ENCODE measurements at regions not wholly inside any gene's neighbourhood (a gene's known extent, or its start where the extent isn't known, plus 50 kb on each side); places are given as distances from the start of the nearest gene placed in this dataset.

DNA sequence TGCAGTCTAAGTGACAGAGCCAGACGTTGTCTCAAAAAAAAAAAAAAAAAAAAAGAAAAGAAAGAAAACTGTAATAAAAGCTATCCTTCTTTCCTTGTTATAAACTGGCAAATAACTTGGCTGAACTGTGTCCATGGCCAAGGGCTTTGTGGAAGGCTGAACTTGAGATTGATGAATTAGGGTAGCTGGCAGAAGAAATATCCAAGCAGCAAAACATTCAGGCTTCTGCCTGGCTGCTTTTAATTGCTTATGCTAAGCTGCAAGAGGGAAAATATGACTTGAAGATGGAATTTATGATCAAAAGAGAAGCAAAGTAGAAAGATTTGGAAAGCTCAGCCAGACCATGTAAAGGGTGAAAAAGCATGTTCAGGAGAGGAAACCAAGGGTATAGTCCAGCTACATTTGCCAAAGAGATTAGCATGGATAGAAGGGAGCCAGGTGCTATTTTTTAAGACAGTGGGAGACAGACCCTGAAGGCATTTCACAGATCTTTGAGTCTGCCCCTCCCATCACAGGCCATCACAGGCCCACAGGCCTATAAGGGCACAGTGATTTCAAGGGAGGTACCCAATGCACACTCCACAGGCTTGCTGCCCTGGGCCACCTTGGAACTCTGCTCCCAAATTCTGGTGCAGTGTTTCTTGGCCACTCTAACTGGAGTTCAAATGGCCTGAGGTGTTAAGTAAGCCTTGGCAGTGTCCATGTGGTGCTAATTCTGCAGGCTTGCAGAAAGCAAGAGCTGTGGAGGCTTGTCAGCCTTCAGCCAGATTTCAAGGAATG lies 226.0 kb downstream of the AEBP2 start:
- TF ChIP-seq, protein P1, sequence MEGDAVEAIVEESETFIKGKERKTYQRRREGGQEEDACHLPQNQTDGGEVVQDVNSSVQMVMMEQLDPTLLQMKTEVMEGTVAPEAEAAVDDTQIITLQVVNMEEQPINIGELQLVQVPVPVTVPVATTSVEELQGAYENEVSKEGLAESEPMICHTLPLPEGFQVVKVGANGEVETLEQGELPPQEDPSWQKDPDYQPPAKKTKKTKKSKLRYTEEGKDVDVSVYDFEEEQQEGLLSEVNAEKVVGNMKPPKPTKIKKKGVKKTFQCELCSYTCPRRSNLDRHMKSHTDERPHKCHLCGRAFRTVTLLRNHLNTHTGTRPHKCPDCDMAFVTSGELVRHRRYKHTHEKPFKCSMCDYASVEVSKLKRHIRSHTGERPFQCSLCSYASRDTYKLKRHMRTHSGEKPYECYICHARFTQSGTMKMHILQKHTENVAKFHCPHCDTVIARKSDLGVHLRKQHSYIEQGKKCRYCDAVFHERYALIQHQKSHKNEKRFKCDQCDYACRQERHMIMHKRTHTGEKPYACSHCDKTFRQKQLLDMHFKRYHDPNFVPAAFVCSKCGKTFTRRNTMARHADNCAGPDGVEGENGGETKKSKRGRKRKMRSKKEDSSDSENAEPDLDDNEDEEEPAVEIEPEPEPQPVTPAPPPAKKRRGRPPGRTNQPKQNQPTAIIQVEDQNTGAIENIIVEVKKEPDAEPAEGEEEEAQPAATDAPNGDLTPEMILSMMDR (IDR thresholded peaks at IDR 0.05) = no peak
- no peak for TF ChIP-seq EZH2 (IDR thresholded peaks at IDR 0.05; ENCODE audit: borderline replicate concordance, insufficient read depth, low read depth, low read length, poor library complexity, severe bottlenecking)

All from B cell (primary cell).